ENCODE measurements at regions not wholly inside any gene's neighbourhood (a gene's known extent, or its start where the extent isn't known, plus 50 kb on each side); places are given as distances from the start of the nearest gene placed in this dataset.

GRCh38 chr11:70486731-70487130 is 88.4 kb downstream of the CTTN start:
- DNase-seq: no peak

DNA sequence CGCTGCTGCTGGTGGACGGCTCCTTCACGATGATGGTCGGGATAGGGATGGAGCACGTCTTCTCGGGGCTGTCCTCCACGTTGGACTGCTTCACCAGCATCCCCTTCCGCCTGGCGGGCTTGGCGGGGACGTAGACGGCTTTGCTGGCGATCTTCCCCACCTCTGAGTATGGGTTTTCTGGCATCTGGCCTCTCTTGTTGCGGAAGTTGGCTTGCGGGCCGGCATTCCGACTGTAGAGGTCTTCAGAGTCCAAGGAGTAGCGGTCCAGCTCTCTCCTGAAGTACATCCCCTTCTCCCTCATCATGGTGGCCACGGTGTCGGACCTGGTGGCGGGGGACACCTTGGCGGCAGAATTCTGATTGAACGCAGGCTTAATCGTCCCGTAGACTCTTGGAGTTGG is 88.8 kb downstream of the CTTN start:
- no peak for DNase-seq

DNA sequence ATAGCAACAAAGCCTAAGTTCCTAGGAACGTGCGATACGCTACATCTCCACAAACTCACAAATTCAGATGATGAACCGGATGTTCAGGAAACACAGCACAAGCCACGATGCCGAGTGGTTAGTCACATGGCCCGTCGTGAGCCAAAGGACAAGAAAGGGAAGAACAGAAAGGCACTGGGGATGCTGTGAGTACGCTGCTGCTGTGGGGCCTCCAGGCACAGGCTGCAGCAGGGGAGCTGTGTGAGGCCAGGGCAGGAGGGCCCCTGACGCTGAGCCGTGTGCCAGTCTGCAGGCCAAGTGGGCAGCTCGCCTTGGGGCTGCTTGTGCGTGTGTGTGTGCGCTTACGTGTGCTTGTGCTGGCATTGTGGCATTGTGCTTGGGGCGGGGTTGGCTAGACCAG is 89.4 kb downstream of the CTTN start:
- no peak for DNase-seq

DNA sequence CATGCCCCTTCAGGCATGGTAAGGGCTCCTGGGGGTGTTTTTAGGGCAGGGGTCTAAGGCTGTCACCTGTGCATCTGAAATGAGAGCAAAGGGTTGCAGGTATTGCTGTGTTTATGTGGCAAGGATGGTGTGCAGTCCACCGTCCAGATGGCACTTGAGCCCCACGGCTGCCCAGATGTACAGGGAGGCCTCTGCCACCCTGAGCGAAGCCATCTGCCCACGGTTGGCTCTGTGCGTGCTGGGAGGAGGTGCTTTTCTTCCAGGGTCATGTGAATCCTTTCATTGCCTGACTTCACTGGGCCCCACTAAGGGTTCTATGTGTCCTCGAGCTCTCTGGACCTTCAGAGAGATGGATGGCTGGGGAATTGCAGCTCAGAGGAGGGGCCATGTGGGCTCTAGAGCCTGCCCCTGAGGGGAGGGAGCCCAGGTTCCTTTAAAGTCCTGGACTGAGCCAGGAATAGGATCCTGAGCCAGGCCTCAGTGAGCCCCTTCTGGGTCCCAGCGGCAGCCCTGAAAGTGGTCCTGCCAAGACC is 89.9 kb downstream of the CTTN start:
- no peak for DNase-seq

GRCh38 chr11:70489276-70489675 is 90.9 kb downstream of the CTTN start:
- DNase-seq: no peak

DNA sequence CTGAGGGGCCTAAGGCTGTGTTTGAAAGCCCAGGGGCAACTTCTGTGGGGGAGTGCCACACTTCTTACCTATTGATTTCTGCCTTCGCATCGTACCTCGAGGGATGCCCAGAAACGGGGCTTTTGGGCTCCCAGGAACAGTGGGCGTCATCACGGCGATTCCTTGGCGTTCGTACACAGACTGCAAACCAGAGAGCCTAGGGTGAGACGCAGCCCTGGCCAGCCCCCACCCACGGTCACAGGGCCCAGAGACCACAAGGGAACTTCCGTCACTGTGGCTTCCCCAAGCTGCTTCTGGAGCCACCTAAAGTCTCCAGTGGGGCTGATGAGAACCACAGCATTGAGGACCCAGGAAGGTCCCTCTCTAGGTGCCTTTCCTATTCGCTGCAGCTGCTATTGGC is 91.9 kb downstream of the CTTN start:
- peak in 1 of 2 donors; percentile 6 for DNase-seq

GRCh38 chr11:70490723-70491558 is 92.6 kb downstream of the CTTN start:
- DNase-seq: no peak

- DNase-seq: no peak
Observed at GRCh38 chr11:70491696-70492472, 93.6 kb downstream of the CTTN start.

- no peak for DNase-seq
Observed at GRCh38 chr11:70493089-70493474, 94.8 kb downstream of the CTTN start.

- no peak for DNase-seq
Observed at GRCh38 chr11:70493891-70494290, 95.6 kb downstream of the CTTN start.

GRCh38 chr11:70494559-70495350 is 96.4 kb downstream of the CTTN start:
- no peak for DNase-seq

DNA sequence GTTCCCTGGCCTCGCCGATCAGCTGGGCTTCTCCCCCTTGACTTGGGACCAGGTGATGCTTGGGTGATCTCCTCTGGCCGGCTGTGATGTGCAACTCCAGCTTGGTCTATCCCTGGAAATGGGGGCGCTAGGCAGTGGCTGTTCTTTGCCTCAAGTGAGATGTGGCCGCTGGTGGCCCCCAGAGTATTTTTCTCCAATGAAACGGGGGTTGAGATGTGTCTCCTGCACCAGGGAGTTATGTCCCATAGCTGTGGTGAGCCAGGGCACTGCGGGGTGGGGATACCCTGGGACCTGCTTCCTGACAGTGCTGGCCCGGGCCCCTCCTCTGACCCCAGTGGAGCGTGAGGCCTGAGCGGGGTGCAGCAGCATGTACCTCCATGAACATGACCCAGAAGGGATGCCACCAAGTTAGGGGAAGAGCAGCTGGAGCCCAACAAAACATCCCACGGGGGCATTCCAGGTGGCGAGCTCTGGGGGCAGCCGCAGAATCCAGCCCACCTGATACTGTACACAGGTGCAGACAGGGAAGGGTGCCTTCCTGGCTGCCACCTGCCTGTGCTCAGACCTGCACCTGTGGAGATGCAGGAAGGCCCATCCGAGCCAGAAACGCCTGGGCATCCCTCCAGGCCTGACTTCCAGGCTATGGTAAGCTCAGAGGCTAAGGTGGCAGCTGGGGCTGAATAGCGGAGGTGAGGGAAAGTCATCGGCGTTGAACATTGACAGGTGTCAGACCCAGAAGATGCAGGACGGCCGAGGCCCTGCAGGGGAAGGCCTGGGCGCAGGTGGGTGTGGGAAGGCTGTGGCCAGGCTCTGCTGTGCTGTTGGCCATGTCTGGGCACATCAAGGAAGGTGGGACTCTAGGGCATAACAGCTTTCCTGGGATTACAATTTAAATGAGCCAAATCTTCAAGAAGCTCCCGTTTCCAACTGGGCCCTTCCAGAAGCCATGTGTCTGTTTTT is 97.3 kb downstream of the CTTN start:
- no peak for DNase-seq

- no peak for DNase-seq
Observed at GRCh38 chr11:70496591-70497535, 98.5 kb downstream of the CTTN start.

DNA sequence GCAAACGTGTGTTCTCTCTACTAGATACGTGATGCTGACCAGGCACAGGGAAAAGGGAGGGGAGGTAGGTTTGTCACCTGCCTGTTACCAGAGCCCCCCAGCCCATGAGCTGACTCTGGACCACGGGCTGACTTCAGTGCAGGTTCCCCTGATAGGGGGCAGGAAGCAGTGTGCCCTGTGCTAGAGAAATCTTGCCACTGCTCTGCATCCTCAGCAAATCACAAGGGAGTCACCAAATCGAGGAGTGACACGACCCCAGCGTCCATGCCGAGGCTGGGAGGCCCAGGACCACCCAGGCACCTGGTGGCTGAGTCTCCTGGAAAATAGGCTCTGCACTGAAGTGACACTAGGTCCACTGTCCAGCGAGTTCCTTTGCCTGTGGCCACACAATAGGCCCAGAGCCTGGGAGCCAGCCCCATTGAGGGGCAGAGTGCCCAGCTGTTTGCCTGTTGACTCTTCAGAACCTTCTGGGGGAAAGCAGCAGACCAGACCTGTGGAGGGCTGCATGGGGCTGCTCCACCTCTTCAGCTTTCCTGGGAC is 99.3 kb downstream of the CTTN start:
- DNase-seq: no peak

DNA sequence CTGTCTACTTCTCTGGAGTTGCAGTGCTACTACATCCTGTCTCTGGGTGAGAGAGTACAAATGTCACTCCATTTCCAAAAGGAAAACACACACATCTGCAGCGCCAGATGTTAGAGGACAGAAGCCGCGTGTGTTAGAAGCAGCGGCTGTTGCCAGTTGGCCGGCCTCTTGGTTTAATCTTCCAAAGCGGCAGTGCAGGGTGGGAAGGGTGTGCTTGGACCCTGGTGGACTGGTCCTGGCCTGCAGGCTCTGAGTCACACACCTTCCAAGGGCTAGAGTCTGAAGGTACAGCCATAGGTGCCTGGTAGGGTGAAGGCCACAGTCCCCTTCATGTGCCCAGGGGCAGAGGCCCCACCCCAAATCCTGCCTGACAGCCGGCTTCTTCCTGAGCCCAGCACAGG is 99.8 kb downstream of the CTTN start:
- no peak for DNase-seq

DNA sequence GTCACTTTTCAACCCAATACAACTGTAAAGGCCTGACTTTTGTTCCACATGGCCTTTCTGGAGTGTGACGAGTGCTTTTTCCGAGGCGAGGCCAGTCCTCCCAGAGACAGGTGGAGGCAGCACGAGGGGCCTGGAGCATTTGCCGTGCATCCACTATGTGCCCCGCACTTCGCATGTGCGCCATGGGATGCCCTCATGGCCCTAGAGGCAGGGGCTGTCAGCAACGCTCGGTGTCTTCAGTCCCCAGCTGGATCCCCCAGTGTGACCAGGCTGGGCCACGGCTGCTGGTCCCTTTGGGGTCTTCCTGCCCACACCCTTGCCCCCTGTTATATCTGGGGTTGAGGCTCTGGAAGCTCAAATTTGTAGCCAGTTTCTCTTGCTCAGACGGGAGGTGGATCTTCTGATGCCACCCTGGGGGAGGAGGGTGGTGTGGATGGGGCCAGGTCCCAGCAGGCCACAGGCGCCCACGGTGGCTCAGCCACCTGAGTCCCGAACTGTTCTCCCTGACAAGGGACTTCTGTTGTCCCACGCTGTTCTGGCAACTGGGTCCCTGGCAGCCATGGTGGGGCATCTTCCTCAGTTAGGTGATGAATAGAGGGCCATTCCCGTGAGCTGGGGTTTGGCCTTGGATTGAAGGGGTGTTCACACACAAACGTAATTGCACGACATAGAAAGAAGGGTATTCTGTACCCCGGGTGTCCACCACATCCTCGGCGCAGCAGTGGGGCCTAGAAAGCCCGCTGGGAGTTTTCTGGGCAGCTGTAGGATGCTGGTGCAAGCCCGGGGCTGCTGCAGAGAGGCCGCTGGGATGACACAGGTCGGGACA is 100.9 kb downstream of the CTTN start:
- DNase-seq: no peak

- no peak for DNase-seq
Observed at GRCh38 chr11:70500076-70500847, 101.9 kb downstream of the CTTN start.

GRCh38 chr11:70501051-70501901 is 102.9 kb downstream of the CTTN start:
- DNase-seq: no peak
